ENCODE measurements at regions not wholly inside any gene's neighbourhood (a gene's known extent, or its start where the extent isn't known, plus 50 kb on each side); places are given as distances from the start of the nearest gene placed in this dataset.

DNA sequence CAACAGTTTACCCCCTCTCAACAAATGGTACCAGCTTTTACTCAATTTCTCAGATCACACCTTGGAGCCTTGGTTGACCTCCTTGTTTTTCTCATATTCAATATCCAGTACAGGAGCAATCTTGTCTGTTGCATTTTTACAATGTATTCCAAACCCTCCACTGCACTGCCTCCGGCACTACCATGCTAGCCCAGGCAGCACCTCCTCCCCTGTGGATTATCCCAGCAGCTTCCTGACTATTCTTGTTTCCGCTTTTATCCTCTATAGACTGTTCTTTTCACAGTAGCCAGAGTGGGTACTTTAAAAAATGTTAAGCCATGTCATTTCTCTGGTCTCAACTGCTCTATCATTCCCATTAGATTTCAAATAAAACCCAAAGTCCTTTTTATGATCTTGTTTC is 253.4 kb upstream of the GPRIN3 start:
- H3K4me3 ChIP-seq = no peak overlapping the region
- H3K27ac ChIP-seq = no peak overlapping the region
- TF ChIP-seq, protein P1, sequence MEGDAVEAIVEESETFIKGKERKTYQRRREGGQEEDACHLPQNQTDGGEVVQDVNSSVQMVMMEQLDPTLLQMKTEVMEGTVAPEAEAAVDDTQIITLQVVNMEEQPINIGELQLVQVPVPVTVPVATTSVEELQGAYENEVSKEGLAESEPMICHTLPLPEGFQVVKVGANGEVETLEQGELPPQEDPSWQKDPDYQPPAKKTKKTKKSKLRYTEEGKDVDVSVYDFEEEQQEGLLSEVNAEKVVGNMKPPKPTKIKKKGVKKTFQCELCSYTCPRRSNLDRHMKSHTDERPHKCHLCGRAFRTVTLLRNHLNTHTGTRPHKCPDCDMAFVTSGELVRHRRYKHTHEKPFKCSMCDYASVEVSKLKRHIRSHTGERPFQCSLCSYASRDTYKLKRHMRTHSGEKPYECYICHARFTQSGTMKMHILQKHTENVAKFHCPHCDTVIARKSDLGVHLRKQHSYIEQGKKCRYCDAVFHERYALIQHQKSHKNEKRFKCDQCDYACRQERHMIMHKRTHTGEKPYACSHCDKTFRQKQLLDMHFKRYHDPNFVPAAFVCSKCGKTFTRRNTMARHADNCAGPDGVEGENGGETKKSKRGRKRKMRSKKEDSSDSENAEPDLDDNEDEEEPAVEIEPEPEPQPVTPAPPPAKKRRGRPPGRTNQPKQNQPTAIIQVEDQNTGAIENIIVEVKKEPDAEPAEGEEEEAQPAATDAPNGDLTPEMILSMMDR (IDR thresholded peaks at IDR 0.05) = no peak
- no peak for DNase-seq (ENCODE audit: low spot score)

DNA sequence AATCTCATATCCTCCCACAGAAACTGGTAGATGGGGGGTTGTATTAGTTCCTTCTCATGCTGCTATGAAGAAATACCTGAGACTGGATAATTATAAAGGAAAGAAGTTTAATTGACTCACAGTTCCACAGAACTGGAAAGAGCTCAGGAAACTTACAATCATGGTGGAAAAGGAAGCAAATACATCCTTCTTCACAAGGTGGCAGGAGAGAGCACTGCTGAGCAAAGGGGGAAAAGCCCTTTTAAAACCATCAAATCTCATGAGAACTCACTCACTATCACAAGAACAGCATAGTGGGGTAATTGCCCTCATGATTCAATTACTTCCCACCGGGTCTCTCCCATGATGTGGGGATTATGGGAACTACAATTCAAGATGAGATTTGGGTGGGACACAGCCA is 250.5 kb upstream of the GPRIN3 start:
- TF ChIP-seq, protein P1 (IDR thresholded peaks at IDR 0.05) = no peak
- no peak for DNase-seq (ENCODE audit: low spot score)
- H3K4me3 ChIP-seq = no peak overlapping the region
- no peak overlapping the region for H3K27ac ChIP-seq

DNA sequence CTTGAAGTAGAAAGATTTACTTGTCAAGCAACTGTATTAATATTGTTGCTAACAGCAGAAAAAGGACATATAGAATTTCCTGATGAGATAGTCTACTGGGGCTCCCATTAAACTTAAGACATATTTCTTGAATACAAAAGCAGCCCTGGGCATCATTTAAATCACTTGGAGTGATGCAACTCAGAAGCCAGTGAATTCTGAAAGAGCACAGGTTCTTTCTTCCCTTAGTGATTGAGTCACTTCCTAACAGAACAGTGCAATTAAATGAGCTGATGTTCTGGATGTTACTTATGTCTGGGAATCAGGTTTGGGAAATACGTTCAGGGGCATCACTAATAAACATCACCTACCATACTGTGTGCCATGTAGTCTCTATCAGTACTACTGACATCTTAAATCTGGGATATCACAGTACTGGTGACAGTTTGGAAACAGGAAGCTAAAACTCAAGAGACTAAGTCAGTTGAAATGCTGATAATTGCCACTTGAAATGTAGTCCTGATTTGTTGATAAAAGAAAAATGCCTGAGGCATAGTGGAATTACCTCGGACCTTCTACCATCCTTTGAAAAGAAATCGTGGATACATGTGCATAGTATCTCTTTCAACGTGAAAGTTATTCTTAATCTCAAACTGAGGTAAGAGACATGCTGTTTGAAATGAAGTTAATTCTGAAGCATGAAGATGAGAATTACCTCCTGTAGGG is 249.2 kb upstream of the GPRIN3 start:
- DNase-seq (ENCODE audit: low spot score) = no peak
- no peak overlapping the region for H3K27ac ChIP-seq
- H3K4me3 ChIP-seq = no peak overlapping the region
- TF ChIP-seq, protein P1 (IDR thresholded peaks at IDR 0.05) = no peak

DNA sequence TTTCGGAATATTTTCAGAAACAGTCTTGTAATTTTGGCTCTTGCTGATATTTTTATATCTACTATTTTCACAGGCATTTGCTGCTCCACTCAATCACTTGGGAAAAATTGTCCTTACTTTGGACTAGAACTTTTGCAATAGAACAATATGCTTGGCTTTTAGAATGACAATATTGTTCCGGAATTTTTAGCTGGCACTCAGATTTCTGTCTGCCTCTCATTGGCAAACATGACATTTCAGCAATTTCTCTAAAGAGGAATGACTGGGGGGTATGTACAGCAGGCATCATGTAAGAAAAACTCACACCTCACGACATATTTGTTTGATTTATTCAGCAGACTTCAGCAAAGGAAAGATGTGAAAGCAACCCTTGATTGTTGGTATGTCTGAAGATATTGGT is 243.6 kb upstream of the GPRIN3 start:
- no peak overlapping the region for H3K27ac ChIP-seq
- TF ChIP-seq, protein P1 (IDR thresholded peaks at IDR 0.05) = no peak
- DNase-seq (ENCODE audit: low spot score) = no peak
- H3K4me3 ChIP-seq = no peak overlapping the region

DNA sequence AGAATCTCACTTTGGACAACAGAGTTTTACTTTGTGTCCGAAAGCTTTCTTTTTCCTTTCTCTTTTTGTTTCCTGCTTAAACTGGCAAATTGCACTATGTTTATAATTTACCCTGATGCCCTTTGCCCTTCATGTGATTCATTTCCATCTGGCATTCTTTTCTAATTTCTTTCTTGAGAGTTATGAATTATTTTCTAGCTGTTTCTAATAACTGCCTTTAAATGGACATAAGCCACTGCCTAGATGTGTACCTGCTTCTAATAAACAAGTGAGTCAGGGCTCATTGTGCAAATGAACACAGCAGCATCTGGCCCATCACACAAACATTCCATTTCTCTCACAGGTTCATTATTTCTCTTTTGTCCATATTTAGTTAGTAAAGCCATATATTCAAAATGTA is 242.3 kb upstream of the GPRIN3 start:
- TF ChIP-seq, protein P1 (IDR thresholded peaks at IDR 0.05) = no peak

DNA sequence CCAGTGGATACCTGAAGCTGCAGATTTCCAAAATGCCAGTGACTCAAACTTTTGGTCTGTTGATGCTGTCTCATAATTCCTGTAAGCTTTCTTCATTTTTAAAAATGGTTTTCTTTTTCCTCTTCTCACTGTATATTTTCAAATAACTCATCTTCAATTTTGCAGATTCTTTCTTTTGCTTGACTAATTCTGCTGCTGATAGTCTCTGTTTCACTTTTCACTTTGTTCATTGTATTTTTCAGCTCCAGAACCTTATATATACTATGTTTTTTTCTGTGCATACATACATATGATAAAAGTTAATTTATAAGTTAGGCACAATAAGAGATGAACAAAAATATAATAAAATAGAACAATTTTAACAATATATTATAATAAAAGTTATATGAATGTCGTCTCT is 237.7 kb upstream of the GPRIN3 start:
- no peak overlapping the region for H3K4me3 ChIP-seq
- DNase-seq (ENCODE audit: low spot score) = no peak
- TF ChIP-seq, protein P1 (IDR thresholded peaks at IDR 0.05) = no peak
- H3K27ac ChIP-seq = no peak overlapping the region

More for the DNA sequence above, 242.3 kb upstream of the GPRIN3 start:
- H3K27ac ChIP-seq = no peak overlapping the region
- no peak overlapping the region for H3K4me3 ChIP-seq
- DNase-seq (ENCODE audit: low spot score) = no peak

DNA sequence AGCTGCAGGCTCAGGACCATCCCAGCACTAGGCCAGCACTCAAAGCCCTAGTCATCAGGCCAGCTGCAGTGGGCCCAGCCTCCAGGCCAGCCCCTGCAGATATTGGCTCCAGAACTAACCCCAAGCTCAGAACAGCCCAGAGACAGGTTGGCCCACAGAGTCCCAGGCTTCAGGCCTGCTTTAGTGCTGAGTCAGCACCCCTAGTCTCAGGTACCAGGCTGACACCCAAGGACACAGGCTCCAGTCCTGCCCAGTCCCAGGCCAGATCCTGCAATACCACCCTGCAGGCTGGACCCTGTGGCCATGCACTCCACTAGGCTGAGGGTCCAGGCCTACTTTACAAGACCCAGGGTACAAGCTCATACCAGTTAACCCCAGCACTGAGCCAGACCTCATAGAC is 234.4 kb upstream of the GPRIN3 start:
- TF ChIP-seq, protein P1 (IDR thresholded peaks at IDR 0.05) = no peak
- no peak overlapping the region for H3K4me3 ChIP-seq
- H3K27ac ChIP-seq = no peak overlapping the region

More for the DNA sequence above, 234.4 kb upstream of the GPRIN3 start:
- no peak for DNase-seq (ENCODE audit: low spot score)
